ENCODE measurements at regions not wholly inside any gene's neighbourhood (a gene's known extent, or its start where the extent isn't known, plus 50 kb on each side); places are given as distances from the start of the nearest gene placed in this dataset.

GRCh38 chr4:104964410-104965175 is 182.1 kb upstream of the TET2 start:
- TF ChIP-seq CTCF (conservative IDR thresholded peaks at IDR 0.05; ENCODE audit: low read depth, low read length), result no peak

GRCh38 chr4:104966349-104967033 is 180.2 kb upstream of the TET2 start:
- no peak overlapping the region for H3K4me3 ChIP-seq (ENCODE audit: low read length)
- no peak for TF ChIP-seq CTCF (conservative IDR thresholded peaks at IDR 0.05; ENCODE audit: low read depth, low read length)
- DNase-seq (ENCODE audit: low read depth), result no peak

More at GRCh38 chr4:104964410-104965175, 182.1 kb upstream of the TET2 start:
- no peak for DNase-seq (ENCODE audit: low read depth)
- no peak overlapping the region for H3K4me3 ChIP-seq (ENCODE audit: low read length)

- no peak for DNase-seq (ENCODE audit: low read depth)
- no peak for TF ChIP-seq CTCF (conservative IDR thresholded peaks at IDR 0.05; ENCODE audit: low read depth, low read length)
- no peak overlapping the region for H3K4me3 ChIP-seq (ENCODE audit: low read length)
These were observed 179.7 kb upstream of the TET2 start for GRCh38 chr4:104967034-104967401.

GRCh38 chr4:104969394-104970082 is 177.1 kb upstream of the TET2 start:
- H3K4me3 ChIP-seq (ENCODE audit: low read length), result no peak overlapping the region
- TF ChIP-seq CTCF (conservative IDR thresholded peaks at IDR 0.05; ENCODE audit: low read depth, low read length), result no peak
- no peak for DNase-seq (ENCODE audit: low read depth)

- H3K4me3 ChIP-seq (ENCODE audit: low read length), result no peak overlapping the region
- no peak for DNase-seq (ENCODE audit: low read depth)
- TF ChIP-seq CTCF (conservative IDR thresholded peaks at IDR 0.05; ENCODE audit: low read depth, low read length), result no peak
These were observed 175.2 kb upstream of the TET2 start for GRCh38 chr4:104971462-104971861.

GRCh38 chr4:104973708-104974107 is 173.0 kb upstream of the TET2 start:
- no peak for TF ChIP-seq CTCF (conservative IDR thresholded peaks at IDR 0.05; ENCODE audit: low read depth, low read length)
- H3K4me3 ChIP-seq (ENCODE audit: low read length), result no peak overlapping the region
- DNase-seq (ENCODE audit: low read depth), result no peak
